Body of pancreas (tissue), 4 donors: ENCODE measurements at regions not wholly inside any gene's neighbourhood (a gene's known extent, or its start where the extent isn't known, plus 50 kb on each side); places are given as distances from the start of the nearest gene placed in this dataset.

Source experiments
- ATAC-seq: fragments of 150-250 bp; one replicate; pipeline ENCODE4 v1.9.1; 2016
- DNase-seq, 4 donors: peaks; one replicate each; pipeline ENCODE4 v3.0.0-alpha.2; 2019
- H3K27ac ChIP-seq, 4 donors: fragments of 200-600 bp; sonication (generic); 1 replicate in 3 of 4; 2 replicates in 1 of 4; pipeline versions ENCODE4 v1.5.1 to v1.6.1; 2016 to 2019; ENCODE audit warnings: mild to moderate bottlenecking in 1 of 4, mixed read lengths in 1 of 4, moderate library complexity in 1 of 4
- H3K27me3 ChIP-seq, 2 donors: fragments of 200-600 bp; sonication (generic); one replicate each; pipeline ENCODE4 v1.6.0; 2016; ENCODE audit warnings: mild to moderate bottlenecking in 1 of 2
- H3K36me3 ChIP-seq, 2 donors: fragments of 200-600 bp; sonication (generic); replicated peaks in 1 of 2; 2 replicates each; pipeline ENCODE4 v1.5.1; 2016; ENCODE audit warnings: low read depth in 2 of 2; ENCODE audit not compliant: insufficient read depth in 1 of 2
- H3K4me1 ChIP-seq: fragments of 200-600 bp; sonication (generic); one replicate; pipeline ENCODE4 v1.6.0; 2016
- H3K4me3 ChIP-seq, 2 donors: fragments of 200-600 bp; sonication (generic); 1 replicate in 1 of 2; 2 replicates in 1 of 2; pipeline ENCODE4 v1.5.1; 2016 to 2019
- H3K9me3 ChIP-seq, 3 donors: fragments of 200-600 bp; sonication (generic); 1 replicate in 2 of 3; 2 replicates in 1 of 3; pipeline ENCODE4 v1.5.1; 2016
- CTCF ChIP-seq, 7 experiments: fragments of 450-650 bp in 4 of 7; fragments of 200-600 bp in 3 of 7; sonication (generic) in 3 of 7; IDR thresholded peaks; one replicate each; pipeline ENCODE4 v1.5.1; 2016 to 2019; ENCODE audit warnings: antibody characterized with exemption in 7 of 7
- POLR2A ChIP-seq, 3 donors: fragments of 450-650 bp; IDR thresholded peaks; one replicate each; pipeline ENCODE4 v1.6.1; 2016; ENCODE audit warnings: antibody characterized with exemption in 3 of 3, mild to moderate bottlenecking in 2 of 3
- WGBS, 2 donors: methylation state at CpG; one replicate each; pipeline ENCODE4 v1.1.5; 2017; 5-methylcytosine and 5-hydroxymethylcytosine counted together
- intact Hi-C: fragments of 100-400 bp; cut with DNase I; formaldehyde crosslinking; loops from one replicate; pipeline ENCODE4 v1.15.1; 2023

- no peak overlapping the region for H3K4me3 ChIP-seq
- ATAC-seq (no peak), DNase-seq (no peak)
- TF ChIP-seq CTCF (IDR thresholded peaks at IDR 0.05), result no peak
- TF ChIP-seq POLR2A (IDR thresholded peaks at IDR 0.05), result no peak
- intact Hi-C loops, result no loop called here
- no peaks in the 10 kb centered on the region for H3K36me3 ChIP-seq
- no peaks in the 10 kb centered on the region for H3K27me3 ChIP-seq
- no peaks in the 10 kb centered on the region for H3K4me1 ChIP-seq
- no peak overlapping the region for H3K27ac ChIP-seq
- no peaks in the 10 kb centered on the region for H3K9me3 ChIP-seq
- 55 to 69% methylated on average over 1 of the region's 1 CpG for WGBS, 2 donors
These were observed 227.6 kb downstream of the HAO1 start for GRCh38 chr20:7712661-7713060.

- intact Hi-C loops, result no loop called here
These were observed 225.7 kb downstream of the HAO1 start for GRCh38 chr20:7714549-7714948.

GRCh38 chr20:7716286-7716972, 223.8 kb downstream of the HAO1 start:
- intact Hi-C loops, result no loop called here
- Histone ChIP-seq H3K9me3 (no peaks in the 10 kb centered on the region), H3K36me3 (no peaks in the 10 kb centered on the region), H3K4me1 (no peaks in the 10 kb centered on the region), H3K4me3 (no peak overlapping the region), H3K27ac (no peak overlapping the region), H3K27me3 (no peaks in the 10 kb centered on the region)
- ATAC-seq (no peak), DNase-seq (no peak)
- TF ChIP-seq CTCF (IDR thresholded peaks at IDR 0.05) (no peak), POLR2A (IDR thresholded peaks at IDR 0.05) (no peak)
- WGBS, 2 donors, result 66 to 77% methylated on average over 6 of the region's 6 CpGs

More at GRCh38 chr20:7714549-7714948, 225.7 kb downstream of the HAO1 start:
- Histone ChIP-seq H3K27me3 (no peaks in the 10 kb centered on the region), H3K9me3 (no peaks in the 10 kb centered on the region), H3K27ac (no peak overlapping the region), H3K4me3 (no peak overlapping the region), H3K36me3 (no peaks in the 10 kb centered on the region), H3K4me1 (no peaks in the 10 kb centered on the region)
- 14 to 32% methylated on average over 1 of the region's 1 CpG for WGBS, 2 donors
- TF ChIP-seq CTCF (IDR thresholded peaks at IDR 0.05) (no peak), POLR2A (IDR thresholded peaks at IDR 0.05) (no peak)
- ATAC-seq (no peak), DNase-seq (peak in 1 of 4 donors; percentile 8)

GRCh38 chr20:7722564-7722963, 217.7 kb downstream of the HAO1 start:
- Histone ChIP-seq H3K4me1 (no peaks in the 10 kb centered on the region), H3K27ac (no peak overlapping the region), H3K9me3 (no peaks in the 10 kb centered on the region), H3K36me3 (no peaks in the 10 kb centered on the region), H3K4me3 (no peak overlapping the region), H3K27me3 (no peaks in the 10 kb centered on the region)
- intact Hi-C loops, result no loop called here
- WGBS, 2 donors, result 77 to 78% methylated on average over 5 of the region's 5 CpGs
- DNase-seq, result no peak
- ATAC-seq, result no peak
- no peak for TF ChIP-seq CTCF (IDR thresholded peaks at IDR 0.05)
- TF ChIP-seq POLR2A (IDR thresholded peaks at IDR 0.05), result no peak

GRCh38 chr20:7723284-7723683, 217.0 kb downstream of the HAO1 start:
- Histone ChIP-seq H3K27me3 (no peaks in the 10 kb centered on the region), H3K27ac (no peak overlapping the region), H3K36me3 (no peaks in the 10 kb centered on the region), H3K4me1 (no peaks in the 10 kb centered on the region), H3K4me3 (no peak overlapping the region), H3K9me3 (no peaks in the 10 kb centered on the region)
- WGBS, 2 donors, result 3 to 17% methylated on average over 1 of the region's 1 CpG
- ATAC-seq (no peak), DNase-seq (peak in 1 of 4 donors; percentile 14)
- TF ChIP-seq CTCF (IDR thresholded peaks at IDR 0.05), result no peak
- no peak for TF ChIP-seq POLR2A (IDR thresholded peaks at IDR 0.05)
- intact Hi-C loops, result no loop called here
